GM12872 (cell line): ENCODE measurements at regions not wholly inside any gene's neighbourhood (a gene's known extent, or its start where the extent isn't known, plus 50 kb on each side); places are given as distances from the start of the nearest gene placed in this dataset.
A peak's percentile ranks its signal among the peaks of the same experiment; 100 is the strongest.

Source experiments
- CTCF ChIP-seq: IDR thresholded peaks from 3 replicates; pipeline ENCODE4 v1.5.1; 2011; ENCODE audit warnings: low read depth, mild to moderate bottlenecking, low read length, moderate library complexity; ENCODE audit not compliant: insufficient read depth

- no peak for TF ChIP-seq CTCF
Measured at GRCh38 chr4:89570931-89571330, 263.3 kb upstream of the GPRIN3 start.

- no peak for TF ChIP-seq CTCF
Measured at GRCh38 chr4:89567936-89568335, 260.3 kb upstream of the GPRIN3 start.

DNA sequence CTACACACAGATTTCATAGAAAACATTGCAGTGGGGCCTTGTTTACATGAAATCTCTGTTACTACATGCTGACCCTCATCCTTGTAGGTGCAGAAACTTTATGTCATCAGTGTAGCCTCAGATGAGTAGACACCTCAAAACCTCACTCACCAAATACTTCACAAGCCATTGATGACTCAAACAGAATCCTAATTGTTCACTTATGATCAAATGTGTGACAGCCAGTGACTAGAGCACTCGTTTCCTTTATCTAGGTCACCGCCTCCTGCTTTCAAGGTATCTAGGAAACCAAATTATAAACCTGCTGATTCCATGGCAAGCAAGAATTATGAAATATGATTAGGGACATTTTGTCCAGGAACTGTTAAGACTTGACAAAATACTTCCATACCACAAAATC is 255.8 kb upstream of the GPRIN3 start:
- no peak for TF ChIP-seq CTCF

DNA sequence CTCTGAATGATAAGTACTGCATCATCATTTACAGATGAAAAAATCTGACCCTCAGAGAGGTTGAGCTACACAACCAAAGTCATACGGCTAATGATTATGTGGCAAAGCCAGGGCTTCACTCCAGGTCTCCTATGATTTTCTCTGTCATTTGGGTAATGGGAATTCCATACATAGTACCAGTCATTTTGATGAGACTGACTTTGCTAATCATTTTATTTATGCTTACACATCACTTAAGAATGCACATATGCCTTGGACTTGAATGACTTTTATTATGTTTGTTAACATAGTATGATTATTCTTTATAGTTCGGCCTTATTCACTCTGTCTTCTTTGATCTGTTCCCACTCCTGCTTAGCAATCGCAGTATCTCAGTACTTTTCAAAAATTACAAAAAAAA is 255.1 kb upstream of the GPRIN3 start:
- TF ChIP-seq CTCF = no peak

GRCh38 chr4:89561048-89561447 is 253.4 kb upstream of the GPRIN3 start:
- TF ChIP-seq CTCF = no peak

- peak; percentile 47 for TF ChIP-seq CTCF
Measured at GRCh38 chr4:89558147-89558546, 250.5 kb upstream of the GPRIN3 start.

DNA sequence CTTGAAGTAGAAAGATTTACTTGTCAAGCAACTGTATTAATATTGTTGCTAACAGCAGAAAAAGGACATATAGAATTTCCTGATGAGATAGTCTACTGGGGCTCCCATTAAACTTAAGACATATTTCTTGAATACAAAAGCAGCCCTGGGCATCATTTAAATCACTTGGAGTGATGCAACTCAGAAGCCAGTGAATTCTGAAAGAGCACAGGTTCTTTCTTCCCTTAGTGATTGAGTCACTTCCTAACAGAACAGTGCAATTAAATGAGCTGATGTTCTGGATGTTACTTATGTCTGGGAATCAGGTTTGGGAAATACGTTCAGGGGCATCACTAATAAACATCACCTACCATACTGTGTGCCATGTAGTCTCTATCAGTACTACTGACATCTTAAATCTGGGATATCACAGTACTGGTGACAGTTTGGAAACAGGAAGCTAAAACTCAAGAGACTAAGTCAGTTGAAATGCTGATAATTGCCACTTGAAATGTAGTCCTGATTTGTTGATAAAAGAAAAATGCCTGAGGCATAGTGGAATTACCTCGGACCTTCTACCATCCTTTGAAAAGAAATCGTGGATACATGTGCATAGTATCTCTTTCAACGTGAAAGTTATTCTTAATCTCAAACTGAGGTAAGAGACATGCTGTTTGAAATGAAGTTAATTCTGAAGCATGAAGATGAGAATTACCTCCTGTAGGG is 249.2 kb upstream of the GPRIN3 start:
- no peak for TF ChIP-seq CTCF
